ENCODE measurements at regions not wholly inside any gene's neighbourhood (a gene's known extent, or its start where the extent isn't known, plus 50 kb on each side); places are given as distances from the start of the nearest gene placed in this dataset.

DNA sequence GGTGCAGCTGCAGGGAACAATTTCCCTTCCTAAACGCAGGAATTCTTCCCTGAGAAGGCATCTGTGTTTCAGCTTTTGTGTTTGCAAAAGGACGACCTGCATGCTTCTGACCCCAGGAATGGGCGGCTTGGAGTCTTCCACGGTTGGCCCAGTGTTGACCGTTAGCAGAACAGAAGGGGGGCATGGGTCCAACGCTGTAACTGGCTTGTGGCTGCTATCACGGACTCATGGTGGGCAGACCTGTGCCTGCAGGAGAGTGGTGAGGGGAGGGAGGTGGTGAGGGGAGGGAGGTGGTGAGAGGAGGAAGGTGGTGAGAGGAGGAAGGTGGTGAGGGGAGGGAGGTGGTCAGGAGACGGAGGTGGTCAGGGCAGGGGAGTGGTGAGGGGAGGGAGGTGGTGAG lies 388.6 kb upstream of the IRX4 start:
- TF ChIP-seq POLR2A (IDR thresholded peaks at IDR 0.05) = no peak
- TF ChIP-seq, protein P1, sequence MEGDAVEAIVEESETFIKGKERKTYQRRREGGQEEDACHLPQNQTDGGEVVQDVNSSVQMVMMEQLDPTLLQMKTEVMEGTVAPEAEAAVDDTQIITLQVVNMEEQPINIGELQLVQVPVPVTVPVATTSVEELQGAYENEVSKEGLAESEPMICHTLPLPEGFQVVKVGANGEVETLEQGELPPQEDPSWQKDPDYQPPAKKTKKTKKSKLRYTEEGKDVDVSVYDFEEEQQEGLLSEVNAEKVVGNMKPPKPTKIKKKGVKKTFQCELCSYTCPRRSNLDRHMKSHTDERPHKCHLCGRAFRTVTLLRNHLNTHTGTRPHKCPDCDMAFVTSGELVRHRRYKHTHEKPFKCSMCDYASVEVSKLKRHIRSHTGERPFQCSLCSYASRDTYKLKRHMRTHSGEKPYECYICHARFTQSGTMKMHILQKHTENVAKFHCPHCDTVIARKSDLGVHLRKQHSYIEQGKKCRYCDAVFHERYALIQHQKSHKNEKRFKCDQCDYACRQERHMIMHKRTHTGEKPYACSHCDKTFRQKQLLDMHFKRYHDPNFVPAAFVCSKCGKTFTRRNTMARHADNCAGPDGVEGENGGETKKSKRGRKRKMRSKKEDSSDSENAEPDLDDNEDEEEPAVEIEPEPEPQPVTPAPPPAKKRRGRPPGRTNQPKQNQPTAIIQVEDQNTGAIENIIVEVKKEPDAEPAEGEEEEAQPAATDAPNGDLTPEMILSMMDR (IDR thresholded peaks at IDR 0.05 in 4 of 5, conservative IDR thresholded peaks at IDR 0.05 in 1 of 5) = no peak
